ENCODE measurements at regions not wholly inside any gene's neighbourhood (a gene's known extent, or its start where the extent isn't known, plus 50 kb on each side); places are given as distances from the start of the nearest gene placed in this dataset.

DNA sequence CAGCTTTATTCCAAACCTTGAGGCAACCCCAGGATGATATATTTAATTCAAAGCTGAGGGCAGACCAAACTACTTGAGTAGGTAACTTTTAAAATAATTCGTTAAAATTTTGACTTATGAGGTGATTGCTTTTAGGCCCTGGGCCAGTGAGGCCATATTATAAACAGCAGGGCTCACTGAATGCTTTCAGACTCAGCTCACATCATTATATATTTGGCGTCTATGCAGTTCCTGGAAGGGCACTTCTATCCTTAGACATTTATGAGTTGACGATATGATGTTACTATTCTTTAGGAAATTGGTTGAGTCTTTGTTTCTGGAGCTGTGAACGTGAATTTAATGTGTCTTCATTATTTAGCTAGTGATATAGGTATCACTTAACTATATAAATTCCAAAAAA, 400.1 kb downstream of the PDHA2 start:
- H3K4me3 Mint-ChIP-seq (ENCODE audit: low read depth, unreplicated experiment) = no peak overlapping the region
- BruUV-seq (replicated peaks) = no TSS peak
- H3K36me3 Mint-ChIP-seq (ENCODE audit: insufficient read depth, unreplicated experiment) = no peaks in the 10 kb centered on the region
- intact Hi-C loops (cut with micrococcal nuclease; ENCODE audit: unreplicated experiment) = no loop called here
- no peak overlapping the region for H3K27ac Mint-ChIP-seq (ENCODE audit: unreplicated experiment)
- no peaks in the 10 kb centered on the region for H3K4me1 Mint-ChIP-seq (ENCODE audit: low read depth, unreplicated experiment)
- no peaks in the 10 kb centered on the region for H3K27me3 Mint-ChIP-seq (ENCODE audit: unreplicated experiment)
- no peaks in the 10 kb centered on the region for H3K9me3 Mint-ChIP-seq (ENCODE audit: low read depth, unreplicated experiment)
- TF ChIP-seq, protein P1, sequence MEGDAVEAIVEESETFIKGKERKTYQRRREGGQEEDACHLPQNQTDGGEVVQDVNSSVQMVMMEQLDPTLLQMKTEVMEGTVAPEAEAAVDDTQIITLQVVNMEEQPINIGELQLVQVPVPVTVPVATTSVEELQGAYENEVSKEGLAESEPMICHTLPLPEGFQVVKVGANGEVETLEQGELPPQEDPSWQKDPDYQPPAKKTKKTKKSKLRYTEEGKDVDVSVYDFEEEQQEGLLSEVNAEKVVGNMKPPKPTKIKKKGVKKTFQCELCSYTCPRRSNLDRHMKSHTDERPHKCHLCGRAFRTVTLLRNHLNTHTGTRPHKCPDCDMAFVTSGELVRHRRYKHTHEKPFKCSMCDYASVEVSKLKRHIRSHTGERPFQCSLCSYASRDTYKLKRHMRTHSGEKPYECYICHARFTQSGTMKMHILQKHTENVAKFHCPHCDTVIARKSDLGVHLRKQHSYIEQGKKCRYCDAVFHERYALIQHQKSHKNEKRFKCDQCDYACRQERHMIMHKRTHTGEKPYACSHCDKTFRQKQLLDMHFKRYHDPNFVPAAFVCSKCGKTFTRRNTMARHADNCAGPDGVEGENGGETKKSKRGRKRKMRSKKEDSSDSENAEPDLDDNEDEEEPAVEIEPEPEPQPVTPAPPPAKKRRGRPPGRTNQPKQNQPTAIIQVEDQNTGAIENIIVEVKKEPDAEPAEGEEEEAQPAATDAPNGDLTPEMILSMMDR (IDR thresholded peaks at IDR 0.05; ENCODE audit: unreplicated experiment) = no peak
- no peak for DNase-seq
- CTCF ChIA-PET = no interaction called here

DNA sequence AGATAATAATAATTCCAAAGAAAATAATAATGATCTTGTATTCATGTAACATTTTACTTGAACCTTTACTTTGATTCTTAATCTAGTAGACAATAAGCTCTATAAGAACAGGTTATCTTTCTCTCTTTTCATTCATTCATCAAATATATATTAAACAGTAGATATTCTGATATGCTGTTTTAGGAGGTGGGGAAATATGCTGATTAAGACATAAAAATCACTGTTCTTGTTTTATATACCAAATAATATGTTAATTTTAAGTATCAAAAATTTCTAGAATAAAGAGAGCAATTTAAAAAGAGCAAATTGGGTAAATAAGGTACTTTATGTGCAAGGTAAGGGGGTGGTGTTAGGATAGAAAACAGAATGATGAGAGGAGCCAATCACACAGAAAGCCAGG, 401.9 kb downstream of the PDHA2 start:
- no peak for DNase-seq
- no peaks in the 10 kb centered on the region for H3K36me3 Mint-ChIP-seq (ENCODE audit: insufficient read depth, unreplicated experiment)
- intact Hi-C loops (cut with micrococcal nuclease; ENCODE audit: unreplicated experiment) = no loop called here
- H3K4me1 Mint-ChIP-seq (ENCODE audit: low read depth, unreplicated experiment) = no peaks in the 10 kb centered on the region
- no TSS peak for BruUV-seq (replicated peaks)
- no peak overlapping the region for H3K4me3 Mint-ChIP-seq (ENCODE audit: low read depth, unreplicated experiment)
- H3K9me3 Mint-ChIP-seq (ENCODE audit: low read depth, unreplicated experiment) = no peaks in the 10 kb centered on the region
- no peaks in the 10 kb centered on the region for H3K27me3 Mint-ChIP-seq (ENCODE audit: unreplicated experiment)
- CTCF ChIA-PET = no interaction called here
- H3K27ac Mint-ChIP-seq (ENCODE audit: unreplicated experiment) = no peak overlapping the region
- TF ChIP-seq, protein P1 (IDR thresholded peaks at IDR 0.05; ENCODE audit: unreplicated experiment) = no peak

DNA sequence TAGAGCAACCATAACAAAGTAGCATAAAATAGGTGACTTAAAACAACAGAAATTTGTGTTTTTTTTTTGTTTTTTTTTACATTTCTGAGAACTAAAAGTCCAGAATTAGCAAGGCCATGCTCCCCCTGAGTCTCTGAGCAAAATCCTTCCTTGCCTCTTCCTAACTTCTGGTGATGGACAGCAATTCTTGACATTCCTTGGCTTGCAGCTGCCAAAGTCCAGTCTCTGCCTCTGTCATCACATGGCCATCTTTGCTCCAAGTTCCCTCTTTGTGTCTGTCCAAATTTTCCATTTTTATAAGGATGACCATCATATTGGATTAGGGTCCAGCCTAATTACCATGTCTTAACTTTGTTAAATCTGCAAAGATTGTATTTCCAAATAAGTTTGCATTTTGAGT, 407.2 kb downstream of the PDHA2 start:
- BruUV-seq (replicated peaks) = no TSS peak
- TF ChIP-seq, protein P1 (IDR thresholded peaks at IDR 0.05; ENCODE audit: unreplicated experiment) = no peak
- no peak overlapping the region for H3K4me3 Mint-ChIP-seq (ENCODE audit: low read depth, unreplicated experiment)
- CTCF ChIA-PET = no interaction called here
- H3K27ac Mint-ChIP-seq (ENCODE audit: unreplicated experiment) = no peak overlapping the region
- no peak for DNase-seq
- H3K27me3 Mint-ChIP-seq (ENCODE audit: unreplicated experiment) = no peaks in the 10 kb centered on the region
- intact Hi-C loops (cut with micrococcal nuclease; ENCODE audit: unreplicated experiment) = no loop called here
- no peaks in the 10 kb centered on the region for H3K36me3 Mint-ChIP-seq (ENCODE audit: insufficient read depth, unreplicated experiment)
- no peaks in the 10 kb centered on the region for H3K4me1 Mint-ChIP-seq (ENCODE audit: low read depth, unreplicated experiment)
- H3K9me3 Mint-ChIP-seq (ENCODE audit: low read depth, unreplicated experiment) = no peaks in the 10 kb centered on the region

DNA sequence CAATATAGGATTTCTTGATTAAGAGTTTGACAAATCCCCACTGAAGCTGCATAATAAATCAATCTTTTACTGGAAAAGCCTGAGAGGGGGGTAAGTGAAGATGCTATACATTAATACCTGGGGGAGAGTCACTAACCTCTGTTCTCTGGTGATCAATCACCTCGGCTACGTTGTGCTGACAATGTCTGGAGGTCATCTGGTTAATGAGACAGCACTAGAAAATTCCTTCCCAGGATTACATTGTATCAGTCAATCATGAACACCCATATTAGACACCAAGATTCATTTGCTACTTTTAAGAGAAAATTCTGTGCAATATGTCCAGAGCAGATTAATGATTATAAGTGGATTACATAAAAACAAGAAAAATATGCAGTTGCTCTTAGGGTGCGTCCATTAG, 408.3 kb downstream of the PDHA2 start:
- DNase-seq = no peak
- no TSS peak for BruUV-seq (replicated peaks)
- intact Hi-C loops (cut with micrococcal nuclease; ENCODE audit: unreplicated experiment) = no loop called here

More for the DNA sequence above, 408.3 kb downstream of the PDHA2 start:
- H3K27ac Mint-ChIP-seq (ENCODE audit: unreplicated experiment) = no peak overlapping the region
- no peaks in the 10 kb centered on the region for H3K36me3 Mint-ChIP-seq (ENCODE audit: insufficient read depth, unreplicated experiment)
- TF ChIP-seq, protein P1 (IDR thresholded peaks at IDR 0.05; ENCODE audit: unreplicated experiment) = no peak
- H3K4me3 Mint-ChIP-seq (ENCODE audit: low read depth, unreplicated experiment) = no peak overlapping the region
- H3K4me1 Mint-ChIP-seq (ENCODE audit: low read depth, unreplicated experiment) = no peaks in the 10 kb centered on the region
- CTCF ChIA-PET = no interaction called here
- no peaks in the 10 kb centered on the region for H3K27me3 Mint-ChIP-seq (ENCODE audit: unreplicated experiment)
- H3K9me3 Mint-ChIP-seq (ENCODE audit: low read depth, unreplicated experiment) = no peaks in the 10 kb centered on the region
